UCSD-AML1 (cell line): ENCODE measurements at regions not wholly inside any gene's neighbourhood (a gene's known extent, or its start where the extent isn't known, plus 50 kb on each side); places are given as distances from the start of the nearest gene placed in this dataset.
"Not testable (repeated sequence)": the region's sequence is repeated elsewhere in the genome, so short reads cannot be mapped to it uniquely, and the experiment has no call there.

ENCODE experiments used
- DNase-seq: peaks from one replicate; lab custom pipeline; 2025; ENCODE audit not compliant: unreplicated experiment; lab: John Stamatoyannopoulos, UW

GRCh38 chr6:16950302-16950701 lies 151.5 kb upstream of the STMND1 start:
- no peak for DNase-seq

GRCh38 chr6:16949716-16950115 lies 152.1 kb upstream of the STMND1 start:
- DNase-seq, result no peak

- no peak for DNase-seq
Measured at GRCh38 chr6:16948396-16948795, 153.5 kb upstream of the STMND1 start.

- DNase-seq, result no peak
Measured at GRCh38 chr6:16947375-16948015, 154.4 kb upstream of the STMND1 start.

- DNase-seq, result no peak
Measured at GRCh38 chr6:16944596-16944995, 157.3 kb upstream of the STMND1 start.

GRCh38 chr6:16939839-16940238 lies 162.0 kb upstream of the STMND1 start:
- no peak for DNase-seq

- no peak for DNase-seq
Measured at GRCh38 chr6:16939351-16939750, 162.5 kb upstream of the STMND1 start.

GRCh38 chr6:16936893-16937292 lies 165.0 kb upstream of the STMND1 start:
- DNase-seq, result no peak

- no peak for DNase-seq
Measured at GRCh38 chr6:16933961-16934360, 167.9 kb upstream of the STMND1 start.

- DNase-seq, result no peak
Measured at GRCh38 chr6:16933532-16933931, 168.3 kb upstream of the STMND1 start.

- no peak for DNase-seq
Measured at GRCh38 chr6:16932920-16933319, 168.9 kb upstream of the STMND1 start.

GRCh38 chr6:16931079-16931478 lies 169.8 kb upstream of the ATXN1 start:
- not testable (repeated sequence) for DNase-seq

- no peak for DNase-seq
Measured at GRCh38 chr6:16930432-16930831, 169.2 kb upstream of the ATXN1 start.

GRCh38 chr6:16929809-16930208 lies 168.5 kb upstream of the ATXN1 start:
- DNase-seq, result no peak

GRCh38 chr6:16928387-16928786 lies 167.1 kb upstream of the ATXN1 start:
- DNase-seq, result no peak

- no peak for DNase-seq
Measured at GRCh38 chr6:16927205-16927604, 165.9 kb upstream of the ATXN1 start.

GRCh38 chr6:16925461-16925860 lies 164.2 kb upstream of the ATXN1 start:
- no peak for DNase-seq

- DNase-seq, result no peak
Measured at GRCh38 chr6:16922282-16922681, 161.0 kb upstream of the ATXN1 start.

- no peak for DNase-seq
Measured at GRCh38 chr6:16921399-16922110, 160.3 kb upstream of the ATXN1 start.

GRCh38 chr6:16918586-16918985 lies 157.3 kb upstream of the ATXN1 start:
- DNase-seq, result no peak

GRCh38 chr6:16914184-16914583 lies 152.9 kb upstream of the ATXN1 start:
- DNase-seq, result no peak

GRCh38 chr6:16912756-16913155 lies 151.5 kb upstream of the ATXN1 start:
- no peak for DNase-seq

GRCh38 chr6:16911088-16911487 lies 149.8 kb upstream of the ATXN1 start:
- DNase-seq, result no peak
